ENCODE measurements at regions not wholly inside any gene's neighbourhood (a gene's known extent, or its start where the extent isn't known, plus 50 kb on each side); places are given as distances from the start of the nearest gene placed in this dataset.

- DNase-seq, result no peak
Measured at GRCh38 chr16:8373676-8374431, 216.5 kb downstream of the TMEM114 start.

- DNase-seq, result no peak
Measured at GRCh38 chr16:8372141-8372540, 218.2 kb downstream of the TMEM114 start.

DNA sequence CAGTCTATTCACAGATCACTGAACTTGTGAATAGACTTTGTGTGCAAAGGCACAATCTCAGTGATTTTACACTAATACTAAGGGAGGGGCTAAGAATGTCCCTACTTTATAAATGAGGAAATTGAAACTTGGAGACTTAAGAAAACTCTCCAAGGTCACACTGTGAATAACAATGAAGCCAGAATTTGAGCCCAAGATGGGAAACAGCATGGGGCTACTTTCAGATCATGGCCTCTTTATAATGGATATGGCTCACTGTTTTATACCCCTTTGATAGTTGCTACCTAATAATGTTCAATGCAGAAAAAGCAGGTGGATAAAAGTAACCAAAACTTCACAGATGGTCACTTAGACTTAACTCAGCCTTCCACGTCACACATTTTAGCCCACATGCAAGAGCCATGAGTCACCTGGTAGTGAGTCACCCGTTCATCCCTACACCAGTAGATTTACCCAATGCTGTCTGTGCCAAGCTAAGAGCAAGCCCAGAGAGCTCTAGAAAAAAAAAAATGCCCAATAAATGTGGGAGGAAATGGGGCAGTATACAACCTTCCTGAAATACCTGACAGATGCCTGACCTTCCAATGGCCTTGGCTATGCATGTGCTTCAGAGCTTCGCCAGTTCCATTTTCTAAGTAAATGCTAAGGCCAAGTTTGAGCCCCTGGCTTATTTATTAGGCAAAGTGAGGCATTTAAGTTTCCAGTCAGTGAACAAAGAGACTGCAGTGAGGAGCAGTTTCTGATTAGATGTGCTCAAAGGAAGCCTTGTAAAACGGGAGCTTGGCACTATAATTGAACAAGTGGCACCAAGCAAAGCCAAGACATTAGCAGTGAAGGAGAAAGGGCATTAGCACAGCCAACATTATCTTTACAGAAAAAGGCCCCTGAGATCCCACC is 219.7 kb downstream of the TMEM114 start:
- DNase-seq, result no peak

GRCh38 chr16:8358937-8359336 is 231.4 kb downstream of the TMEM114 start:
- no peak for DNase-seq

DNA sequence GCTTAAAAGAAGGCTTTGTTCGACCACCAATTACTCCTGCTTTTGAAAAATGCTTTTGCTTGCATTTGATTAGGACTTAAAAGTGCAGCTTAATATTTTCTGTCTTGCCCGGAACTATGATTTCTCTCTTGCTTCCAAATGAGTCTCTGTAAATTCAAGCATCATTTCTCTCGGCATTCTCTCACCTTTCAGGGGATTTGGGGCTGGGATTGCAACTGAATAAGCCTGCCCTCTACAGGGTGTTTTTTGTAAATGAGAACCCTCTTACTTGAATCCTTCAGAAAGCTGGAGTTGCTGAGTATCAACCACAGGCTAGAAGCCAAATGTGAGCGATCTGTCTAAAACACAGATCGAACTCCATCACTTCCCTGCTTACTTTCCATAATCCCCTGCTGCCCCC is 234.6 kb downstream of the TMEM114 start:
- DNase-seq, result no peak

- DNase-seq, result no peak
Measured at GRCh38 chr16:8346294-8346693, 244.0 kb downstream of the TMEM114 start.

- no peak for DNase-seq
Measured at GRCh38 chr16:8342276-8342675, 248.0 kb downstream of the TMEM114 start.

DNA sequence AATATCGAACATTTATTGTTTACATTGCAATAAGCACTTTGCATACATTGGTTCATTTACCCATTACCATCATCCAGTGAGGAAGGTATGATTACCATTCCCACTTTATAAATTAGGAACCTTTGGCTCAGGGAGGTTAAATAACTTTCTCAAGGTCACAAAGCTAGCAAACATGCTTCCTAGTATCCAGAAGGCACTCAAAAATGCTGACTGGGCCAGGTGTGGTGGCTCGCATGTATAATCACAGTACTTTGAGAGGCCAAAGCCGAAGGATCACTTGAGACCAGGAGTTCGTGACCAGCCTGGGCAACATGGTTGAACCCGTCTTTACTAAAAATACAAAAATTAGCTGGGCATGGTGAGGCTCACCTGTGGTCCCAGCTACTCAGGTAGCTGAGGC is 259.6 kb downstream of the TMEM114 start:
- DNase-seq, result no peak

DNA sequence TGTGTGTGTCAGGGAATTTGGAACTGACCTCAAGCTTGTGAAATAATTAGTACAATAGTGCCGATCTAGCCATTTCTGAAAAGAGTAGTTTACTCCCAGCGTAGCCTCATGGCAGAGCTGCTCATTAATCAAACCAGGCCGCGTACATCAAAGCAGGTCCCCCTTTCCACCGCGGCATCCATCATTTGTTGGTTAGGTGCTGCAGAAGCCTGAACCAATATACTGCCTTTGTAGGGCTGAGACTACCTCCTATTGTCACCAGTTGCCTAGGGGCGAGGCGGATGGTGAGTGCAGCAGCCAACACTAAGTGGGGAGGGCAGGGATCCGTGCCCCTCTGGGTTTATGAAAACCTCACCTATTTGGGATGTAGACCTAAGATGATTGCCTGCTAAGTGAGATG is 264.1 kb downstream of the TMEM114 start:
- DNase-seq, result no peak

DNA sequence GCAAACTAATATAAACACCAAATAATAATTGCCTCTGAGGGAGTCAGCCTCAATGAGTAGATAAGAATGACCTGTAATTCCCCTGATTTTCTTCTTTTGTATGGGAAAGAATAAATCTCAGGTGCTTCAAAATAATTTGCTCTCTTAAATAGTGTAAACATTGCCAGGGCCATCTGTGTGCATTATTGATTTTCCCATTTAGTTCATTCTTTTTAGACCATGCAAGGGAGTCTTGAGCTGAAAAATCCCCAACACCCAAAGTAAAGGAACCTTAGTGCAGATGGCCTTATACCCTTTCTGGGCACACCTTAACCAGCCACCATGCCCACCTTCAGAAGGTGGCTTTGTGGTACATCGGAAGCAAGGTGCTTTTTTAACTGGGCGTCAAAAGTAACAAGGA is 267.2 kb downstream of the TMEM114 start:
- no peak for DNase-seq

DNA sequence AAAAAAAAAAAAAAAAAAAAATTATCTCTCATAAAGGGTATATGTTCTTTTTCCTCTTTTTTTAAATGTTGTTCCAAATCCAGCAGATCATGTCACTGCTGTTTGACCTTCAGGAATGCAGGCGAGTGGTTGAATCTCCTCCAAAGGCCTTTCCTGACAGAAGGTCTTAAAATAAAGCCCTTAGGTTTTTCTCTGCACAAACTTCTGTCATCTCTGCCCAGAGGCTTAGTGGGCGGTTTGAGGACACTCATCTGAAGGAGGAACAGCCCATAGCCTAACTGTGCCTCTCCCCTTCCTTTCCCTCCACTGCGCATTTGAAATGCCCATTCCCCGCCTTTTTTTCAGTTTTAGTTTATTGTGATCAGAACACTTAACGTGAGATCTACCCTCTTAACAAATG is 270.2 kb downstream of the TMEM114 start:
- DNase-seq, result no peak

DNA sequence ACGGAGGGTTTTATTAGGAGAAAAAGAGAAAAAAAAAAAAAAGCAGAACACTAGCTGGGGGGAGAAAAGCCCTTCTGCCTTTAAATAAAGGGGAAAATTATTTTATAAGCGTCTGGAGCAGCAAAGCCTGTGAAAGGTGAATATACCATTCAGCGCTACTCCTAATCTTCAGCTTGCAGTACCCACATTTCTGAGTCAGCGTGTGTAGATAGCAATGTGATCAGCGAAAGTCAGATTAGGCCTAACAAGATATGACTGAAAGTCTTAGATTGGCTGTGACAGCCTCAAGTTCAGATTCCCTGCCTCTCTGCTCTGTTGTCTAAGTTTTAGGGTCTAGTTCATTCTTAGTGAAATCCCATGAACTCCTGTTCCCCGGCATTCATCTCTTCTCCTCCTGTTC is 279.5 kb downstream of the TMEM114 start:
- no peak for DNase-seq

DNA sequence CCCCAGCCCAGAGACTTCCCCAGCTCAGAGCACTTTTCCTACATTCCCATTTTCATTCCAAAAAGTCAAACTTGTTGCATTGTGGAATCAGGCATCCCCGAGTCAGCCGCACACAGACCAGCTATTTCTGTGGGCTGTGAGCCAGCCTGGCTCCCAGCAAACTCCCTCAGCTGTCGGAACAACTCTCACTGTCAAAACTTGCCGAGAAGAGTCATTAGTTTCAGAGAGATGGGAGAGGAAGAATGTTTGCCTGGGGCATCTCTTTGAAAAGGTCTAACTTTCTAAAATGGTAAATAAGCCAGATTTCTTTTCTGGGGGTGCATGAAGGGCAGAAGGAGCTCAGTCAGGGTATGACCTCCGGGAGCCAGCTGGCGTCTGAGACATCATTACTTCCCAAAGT is 280.0 kb downstream of the TMEM114 start:
- DNase-seq, result no peak

- no peak for DNase-seq
Measured at GRCh38 chr16:8305201-8305600, 285.1 kb downstream of the TMEM114 start.

DNA sequence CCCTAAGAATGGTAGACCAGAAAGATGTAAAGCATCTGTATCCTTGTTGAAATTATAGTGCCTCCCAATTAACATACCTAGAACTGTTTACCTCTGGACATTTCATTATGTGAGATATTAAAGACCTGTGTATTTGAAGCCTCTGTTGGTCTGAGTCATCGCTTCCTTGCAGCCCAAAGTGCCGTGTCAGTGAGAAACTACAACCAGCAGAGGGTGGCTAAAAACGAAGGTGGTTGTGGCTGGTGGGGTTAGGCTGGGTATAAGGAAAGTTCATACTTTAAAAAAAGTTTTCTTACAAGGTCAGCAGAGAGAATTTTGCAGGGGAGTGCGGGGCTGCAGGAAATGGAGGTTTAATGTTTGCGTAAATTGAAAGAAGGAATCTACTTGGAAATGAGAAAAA is 290.7 kb downstream of the TMEM114 start:
- no peak for DNase-seq

- peak in 1 of 14 donors; percentile 47 for DNase-seq
Measured at GRCh38 chr16:8295513-8296237, 294.6 kb downstream of the TMEM114 start.

DNA sequence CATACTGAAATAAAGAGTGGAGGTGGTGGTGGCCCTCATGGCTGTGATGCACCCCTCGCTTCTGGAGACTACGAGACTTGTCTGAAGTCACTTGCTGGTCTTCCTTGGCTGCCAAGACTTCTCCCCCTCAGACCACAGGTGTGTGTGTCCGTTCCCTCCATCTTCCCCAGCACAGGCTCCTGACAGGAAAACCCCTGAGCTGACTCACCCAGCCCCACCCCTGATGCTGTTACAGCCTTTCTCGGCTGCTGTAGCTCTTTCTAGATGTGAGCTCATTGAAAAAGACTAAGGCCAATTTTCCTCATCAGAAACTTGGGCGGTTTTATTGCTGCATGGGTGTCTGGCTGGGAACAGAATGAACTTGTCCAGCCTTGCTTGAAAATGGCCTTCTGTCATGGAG is 296.9 kb downstream of the TMEM114 start:
- DNase-seq, result no peak

- no peak for DNase-seq
Measured at GRCh38 chr16:8292271-8292670, 298.0 kb downstream of the TMEM114 start.

- DNase-seq, result no peak
Measured at GRCh38 chr16:8286348-8286747, 304.0 kb downstream of the TMEM114 start.

GRCh38 chr16:8283195-8283594 is 307.1 kb downstream of the TMEM114 start:
- DNase-seq, result no peak

DNA sequence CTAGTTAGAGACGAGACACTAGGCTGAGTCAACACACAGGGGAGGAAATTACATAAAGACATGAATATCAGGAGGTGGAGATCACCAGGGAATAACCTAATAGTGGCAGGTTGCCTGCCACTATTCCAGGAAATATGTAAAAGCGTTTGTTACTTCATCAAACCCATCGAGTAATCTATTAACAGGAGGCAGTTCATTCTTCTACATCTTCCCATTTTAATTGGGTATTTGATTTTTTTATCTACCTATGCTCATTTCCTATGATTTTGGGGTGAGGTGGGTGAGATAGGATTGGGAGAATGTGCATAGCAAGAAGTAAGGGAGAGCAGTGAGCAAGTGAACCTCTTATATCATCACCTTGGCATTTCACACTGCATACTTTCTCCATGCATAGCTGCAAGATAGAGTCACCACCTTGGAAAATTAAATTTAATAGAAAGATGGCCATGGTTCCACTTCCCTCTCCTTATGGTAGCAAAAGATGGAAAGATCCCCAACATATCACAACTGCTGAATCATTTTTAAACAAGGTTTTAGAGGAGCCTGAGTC is 312.2 kb downstream of the TMEM114 start:
- DNase-seq, result no peak

GRCh38 chr16:8271344-8271743 is 319.0 kb downstream of the TMEM114 start:
- no peak for DNase-seq

DNA sequence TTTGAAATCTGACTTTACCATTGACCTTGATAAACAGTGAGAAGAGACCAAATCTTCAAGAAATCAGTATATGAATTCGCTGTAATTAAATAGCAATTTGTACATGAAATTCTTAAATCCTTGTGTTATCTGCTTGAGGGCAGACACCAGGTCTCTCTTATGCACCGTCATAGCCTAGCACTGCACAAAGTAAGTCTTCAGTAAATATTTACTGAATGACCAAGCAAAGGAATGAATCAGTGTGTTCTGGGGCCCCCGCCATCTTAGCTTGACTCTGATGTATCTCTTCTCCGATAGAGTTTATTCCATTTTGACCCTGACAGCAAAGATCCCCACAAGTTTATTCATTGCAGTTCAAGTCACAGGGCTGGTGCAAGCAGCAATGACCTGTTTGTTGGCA is 328.0 kb downstream of the TMEM114 start:
- no peak for DNase-seq

All from C1 segment of cervical spinal cord (tissue), 14 donors.